GOT3 (cell line): ENCODE measurements at regions not wholly inside any gene's neighbourhood (a gene's known extent, or its start where the extent isn't known, plus 50 kb on each side); places are given as distances from the start of the nearest gene placed in this dataset.
"Not testable (repeated sequence)": the region's sequence is repeated elsewhere in the genome, so short reads cannot be mapped to it uniquely, and the experiment has no call there.

Experiments
- DNase-seq: peaks from one replicate; lab custom pipeline; 2025; ENCODE audit warnings: mixed read lengths; lab: John Stamatoyannopoulos, UW

DNA sequence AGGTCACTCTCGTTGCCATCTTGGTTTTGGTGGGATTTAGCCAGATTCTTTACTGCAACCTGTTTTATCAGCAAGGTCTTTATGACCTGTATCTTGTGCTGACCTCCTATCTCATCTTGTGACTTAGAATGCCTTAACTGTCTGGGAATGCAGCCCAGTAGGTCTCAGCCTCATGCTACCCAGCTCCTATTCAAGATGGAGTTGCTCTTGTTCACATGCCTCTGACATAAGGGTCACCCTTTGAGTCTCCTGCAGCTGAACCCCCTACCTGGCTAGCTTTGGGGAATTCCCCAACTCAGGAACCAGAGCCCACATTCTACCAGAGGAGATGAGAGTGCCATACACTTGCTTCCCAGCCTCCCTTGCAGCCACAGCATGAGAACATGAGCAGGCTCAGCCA, 123.0 kb upstream of the ARHGEF3 start:
- not testable (repeated sequence) for DNase-seq

DNA sequence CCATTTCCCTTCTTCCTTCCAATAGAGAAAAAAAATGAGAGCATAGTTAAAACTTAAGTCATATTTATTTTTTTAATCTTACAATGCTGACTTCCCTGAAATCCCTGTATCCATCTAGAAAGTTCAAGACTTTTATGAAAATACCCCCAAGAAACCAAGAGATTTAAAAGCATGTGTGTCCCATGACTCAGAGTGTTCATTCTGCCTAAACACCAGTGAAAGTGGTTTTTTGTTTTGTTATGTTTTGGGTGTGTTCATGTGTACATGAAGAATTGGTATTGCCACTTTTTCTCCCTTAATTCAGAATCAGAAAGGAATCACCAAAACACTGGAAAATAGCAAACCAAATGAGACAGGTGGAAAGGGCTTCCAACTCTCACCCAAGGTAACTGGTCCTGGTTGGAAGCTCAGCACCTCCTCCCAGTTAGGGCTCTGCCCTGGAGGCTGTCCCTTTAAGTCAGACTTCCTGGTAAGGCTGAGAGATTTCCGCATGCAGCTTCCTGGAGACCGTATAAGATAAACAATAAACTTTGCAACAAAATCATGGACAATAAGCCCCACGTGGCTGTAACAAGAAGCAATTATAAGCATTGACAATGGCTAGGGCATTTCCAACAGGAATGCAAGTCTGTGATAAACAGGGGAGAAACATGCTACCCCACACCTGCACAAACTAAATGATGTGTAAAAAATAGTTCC, 121.9 kb upstream of the ARHGEF3 start:
- DNase-seq, result no peak

DNA sequence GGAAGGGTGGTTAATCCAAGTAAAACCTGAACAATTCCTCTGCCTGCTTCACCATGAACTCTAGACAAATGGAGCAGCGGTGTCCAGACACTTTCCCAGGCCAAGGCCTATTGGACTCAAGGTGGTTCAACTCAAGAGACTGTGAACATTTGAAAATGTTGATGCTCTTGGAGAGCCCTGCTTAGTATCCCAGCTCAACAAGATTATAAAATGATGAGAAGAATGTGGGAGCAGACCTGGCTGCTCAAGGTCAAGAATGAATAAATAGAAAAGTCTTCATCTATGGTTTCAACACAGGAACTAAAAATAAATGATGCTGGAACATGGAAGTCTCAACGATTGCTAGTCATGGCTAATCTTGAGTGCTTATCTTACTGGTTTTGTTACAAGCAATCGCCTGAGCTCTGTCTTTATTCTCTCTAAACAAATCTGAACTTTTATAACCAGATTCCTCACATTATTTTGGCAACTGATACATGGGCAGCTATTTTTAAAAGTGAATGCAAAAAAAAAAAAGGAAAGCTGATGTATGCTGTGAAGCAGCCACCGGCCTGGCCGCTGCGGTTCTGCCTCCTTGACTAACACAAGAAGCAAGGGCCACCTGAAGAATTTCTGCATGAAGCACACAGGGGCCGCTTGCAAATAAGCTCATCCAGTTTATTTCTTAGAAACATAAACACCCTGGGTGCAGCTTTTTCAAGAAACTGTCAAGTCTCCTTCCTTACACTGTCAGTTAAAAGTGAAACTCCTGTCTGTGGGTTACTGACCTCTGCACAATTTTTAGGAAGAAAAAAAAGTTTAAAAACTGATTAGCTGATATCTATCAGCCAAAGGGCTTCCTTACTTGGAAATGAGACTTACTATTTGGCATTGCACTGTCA, 120.1 kb upstream of the ARHGEF3 start:
- DNase-seq, result no peak

DNA sequence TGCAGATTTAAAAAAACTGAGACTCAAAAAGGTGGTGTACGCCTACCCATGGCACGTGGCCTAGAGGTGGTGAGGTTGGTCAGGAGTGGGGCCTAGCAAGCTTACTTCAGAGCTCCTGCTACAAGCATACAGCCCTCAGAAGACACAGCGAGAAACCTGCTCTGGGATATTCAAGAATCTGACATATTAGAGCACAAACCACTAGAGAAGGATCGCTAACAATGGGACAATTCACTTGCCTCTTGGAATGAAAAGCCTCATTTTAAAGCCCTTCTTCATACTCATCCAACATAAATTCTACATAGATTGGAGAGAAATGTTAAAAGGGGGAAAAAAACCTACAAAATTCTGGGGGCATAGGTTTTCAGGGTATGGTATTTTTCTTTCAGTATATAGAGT, 118.0 kb upstream of the ARHGEF3 start:
- no peak for DNase-seq

DNA sequence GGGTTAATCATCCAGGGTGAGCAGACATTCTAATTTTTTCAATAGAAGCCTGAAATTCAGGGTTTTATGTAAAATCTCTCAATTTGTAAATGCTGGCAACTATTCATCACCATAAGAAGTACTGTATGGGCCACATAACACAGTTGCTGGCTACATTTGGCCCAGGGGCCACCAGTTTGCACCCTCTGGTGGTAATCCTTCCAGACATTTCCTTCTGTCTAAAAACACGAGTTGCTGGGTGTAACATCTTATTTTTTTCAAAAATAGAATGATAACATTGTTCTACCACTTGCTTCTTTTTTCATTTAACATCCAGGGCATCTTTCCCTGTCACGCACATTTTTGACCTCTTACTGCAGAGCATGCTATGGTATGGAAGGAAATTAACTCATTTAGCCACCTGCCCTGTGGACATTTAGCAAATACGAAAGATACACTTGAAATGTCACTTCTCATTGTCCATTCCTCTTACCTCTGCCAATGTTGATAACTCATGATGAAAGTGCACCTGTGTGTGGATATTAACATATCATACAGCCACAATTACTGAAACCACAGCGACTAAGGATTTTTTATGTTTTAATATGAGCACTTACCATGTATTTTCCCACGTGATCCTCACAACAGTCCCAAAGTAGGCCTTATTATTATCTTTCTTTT, 117.5 kb upstream of the ARHGEF3 start:
- DNase-seq, result no peak

DNA sequence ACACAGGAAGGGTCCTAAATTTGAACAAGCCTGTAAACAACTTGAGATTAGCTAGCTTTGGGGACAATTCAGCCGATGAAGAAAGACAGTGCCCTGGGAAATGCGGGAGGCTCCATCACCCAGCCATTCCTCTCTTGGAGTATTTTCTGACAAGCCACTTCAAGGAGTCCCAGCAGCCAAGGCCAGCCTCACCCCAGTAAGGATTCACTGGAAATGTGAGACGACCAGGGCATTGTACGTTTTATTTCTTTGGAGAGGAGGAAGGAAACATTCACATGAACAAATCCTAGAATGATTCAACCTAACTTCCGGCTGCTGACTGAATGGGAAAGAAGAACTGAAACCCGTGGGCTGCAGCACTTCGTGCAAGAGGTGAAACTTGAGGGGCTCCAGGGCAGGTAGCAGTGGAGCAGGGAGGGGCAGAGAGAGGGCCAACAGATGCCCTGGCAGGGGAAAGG, 116.4 kb upstream of the ARHGEF3 start:
- no peak for DNase-seq

DNA sequence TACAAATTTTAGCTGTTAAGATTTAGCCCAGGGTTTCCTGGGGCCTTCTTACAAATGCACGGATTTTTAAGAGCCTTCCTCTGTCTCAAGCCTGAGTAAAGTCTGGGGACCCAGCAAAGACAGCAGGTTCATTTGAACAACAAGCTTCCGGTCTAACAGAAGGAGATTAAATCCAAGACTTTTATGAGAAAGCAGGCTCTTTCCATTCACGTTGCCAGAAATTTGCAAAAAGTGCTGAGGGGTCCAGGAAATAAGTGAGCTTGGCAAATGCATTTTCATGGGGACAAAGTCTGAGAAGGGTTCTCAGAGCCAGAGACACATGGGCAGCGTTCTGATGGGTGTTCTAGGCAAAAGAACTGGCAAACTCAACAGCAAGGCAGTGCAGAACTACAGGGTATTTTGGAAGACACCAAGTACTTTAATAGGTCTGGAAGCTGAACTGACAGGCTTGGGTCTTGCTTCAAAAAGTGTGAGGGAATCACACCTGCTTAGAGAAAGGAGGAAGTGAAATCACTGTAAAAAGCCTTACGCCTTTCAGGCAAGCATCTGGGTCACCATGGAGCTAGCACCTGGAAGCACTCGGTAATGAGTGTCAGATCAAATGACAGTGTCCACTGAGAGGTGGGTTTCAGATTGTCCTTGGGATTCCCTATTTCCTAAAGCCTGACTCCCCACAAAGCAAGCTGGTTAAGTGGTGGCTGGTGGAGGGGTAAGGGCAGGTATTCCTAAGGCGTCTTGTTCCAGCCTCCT, 115.8 kb upstream of the ARHGEF3 start:
- no peak for DNase-seq

DNA sequence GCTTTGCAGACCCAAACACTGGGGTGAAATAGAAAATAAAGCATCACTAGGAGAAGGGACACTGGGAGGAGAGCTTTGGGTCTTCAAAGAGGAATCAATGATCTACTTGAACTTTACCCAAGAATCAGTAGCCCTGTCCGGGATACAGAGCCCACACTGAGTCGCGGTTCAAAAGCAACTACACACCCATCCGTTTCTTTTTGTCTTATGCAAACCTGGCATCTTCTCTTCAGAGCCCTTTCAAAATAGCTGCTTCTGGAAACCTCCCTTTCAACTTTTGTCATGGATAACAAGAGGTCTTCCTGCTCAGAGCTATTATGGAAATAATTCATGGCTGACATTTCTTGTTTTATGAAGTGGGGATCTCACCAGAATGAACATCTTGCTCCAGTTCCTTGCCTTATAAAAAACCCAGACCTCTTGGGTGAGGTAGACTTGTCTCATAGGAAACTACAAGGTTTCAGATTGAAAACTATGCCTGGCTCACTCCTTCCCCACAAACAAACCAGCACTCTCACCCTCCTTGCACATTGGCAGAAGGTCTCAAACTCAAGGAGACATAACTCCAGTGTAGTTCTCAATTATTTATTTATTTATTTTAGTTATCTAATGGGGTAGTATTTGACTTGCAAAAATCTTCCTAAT, 115.1 kb upstream of the ARHGEF3 start:
- no peak for DNase-seq

DNA sequence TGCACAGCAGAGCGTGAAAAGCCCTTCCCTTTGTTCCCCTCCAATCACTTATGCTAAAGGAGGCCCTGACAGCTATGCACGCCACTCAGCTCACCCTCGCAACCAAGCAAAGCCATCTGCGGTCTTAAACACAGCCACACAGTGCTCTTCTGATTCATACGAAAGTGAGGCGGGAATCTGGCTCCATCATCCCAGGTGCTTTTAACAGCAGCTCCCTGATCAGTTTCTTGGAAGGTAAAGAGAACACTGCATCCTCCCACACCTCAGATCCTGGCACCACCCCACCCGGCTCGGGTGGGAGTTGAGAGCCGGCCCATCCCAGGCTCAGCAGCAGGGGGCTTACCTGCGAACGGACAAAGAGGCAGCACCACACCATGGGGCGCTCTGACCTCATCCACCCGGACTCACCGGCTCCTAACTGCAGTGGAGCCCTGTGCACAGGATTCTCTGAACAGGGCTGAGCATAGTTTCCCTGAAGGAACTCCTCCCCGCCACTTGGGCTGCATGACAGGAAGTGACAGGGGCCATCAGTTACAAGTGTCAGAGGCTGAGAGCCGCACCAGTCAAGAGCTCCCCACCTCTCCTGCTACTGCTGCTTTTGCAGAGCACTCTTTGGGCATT, 114.3 kb upstream of the ARHGEF3 start:
- DNase-seq, result no peak

DNA sequence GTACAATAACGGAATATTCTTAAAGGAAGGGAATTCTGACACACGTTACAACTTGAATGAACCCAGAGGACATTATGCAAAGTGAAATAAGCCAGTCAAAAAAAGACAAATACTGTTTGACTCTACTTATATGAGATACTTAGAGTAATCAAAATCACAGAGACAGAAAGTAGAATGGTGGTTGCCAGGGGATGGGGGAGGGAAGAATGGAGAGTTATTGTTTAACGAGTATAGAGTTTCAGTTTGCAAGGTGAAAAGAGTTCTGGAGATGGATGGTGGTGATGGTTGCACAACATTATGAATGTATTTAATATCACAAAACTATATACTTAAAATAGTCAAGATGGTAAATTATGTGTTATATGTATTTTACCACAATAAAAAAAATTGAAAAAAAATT, 112.9 kb upstream of the ARHGEF3 start:
- DNase-seq, result no peak

DNA sequence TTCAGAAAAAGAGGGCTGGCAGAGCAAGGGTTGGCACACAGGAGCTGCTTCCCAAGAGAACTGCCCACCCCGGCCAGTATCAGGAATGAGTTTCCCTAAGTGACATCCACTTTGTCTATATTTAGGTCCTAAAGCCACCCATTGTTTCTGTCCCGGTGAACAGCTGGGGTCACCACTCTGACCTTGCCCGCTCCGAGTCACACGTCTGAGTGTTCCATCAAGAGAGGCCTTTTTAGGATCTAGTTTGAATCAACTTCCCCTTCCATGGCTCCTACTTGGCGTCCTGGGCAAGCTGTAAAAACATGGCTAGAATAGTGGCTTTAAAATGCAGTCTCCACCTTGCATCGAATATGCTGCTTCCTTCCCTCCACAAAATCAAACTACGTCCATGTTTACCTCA, 109.6 kb upstream of the ARHGEF3 start:
- DNase-seq, result no peak

DNA sequence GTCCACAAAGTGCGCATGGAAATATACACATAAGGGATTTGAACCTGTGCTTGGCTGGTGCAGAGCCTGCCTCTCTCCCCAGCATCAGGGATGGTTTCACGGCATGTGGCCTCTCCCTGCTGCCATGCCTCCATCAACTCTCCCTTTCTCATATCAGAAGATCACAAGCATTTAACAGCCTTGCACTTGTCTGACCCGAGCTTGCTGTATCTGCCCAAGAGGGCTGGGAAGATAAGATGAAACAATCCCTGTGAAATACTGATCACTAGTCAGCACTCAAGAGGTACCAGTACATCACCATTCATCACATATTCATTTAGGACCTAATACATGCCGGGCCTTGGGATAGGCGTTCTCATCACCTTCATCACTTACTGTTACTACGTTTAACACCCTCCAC, 107.6 kb upstream of the ARHGEF3 start:
- DNase-seq, result no peak

DNA sequence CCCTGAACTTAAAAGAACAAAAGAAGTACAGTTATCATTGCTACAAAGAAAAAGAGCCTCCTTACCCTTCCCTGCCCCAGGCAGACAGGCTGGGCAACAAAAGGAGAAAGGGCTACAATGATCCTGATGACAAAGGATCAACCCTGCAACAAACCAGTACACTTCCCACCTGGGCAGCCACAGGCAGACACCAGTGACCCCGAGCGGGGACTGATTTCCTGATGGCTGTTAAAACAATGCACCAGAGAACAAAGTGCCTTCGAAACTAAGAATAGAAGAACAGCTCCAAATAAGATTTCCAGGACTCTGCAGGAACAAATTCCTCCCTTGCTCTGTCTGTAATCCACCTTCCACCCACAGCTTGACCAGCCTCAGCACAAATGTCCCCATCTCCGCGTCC, 106.3 kb upstream of the ARHGEF3 start:
- DNase-seq, result no peak

DNA sequence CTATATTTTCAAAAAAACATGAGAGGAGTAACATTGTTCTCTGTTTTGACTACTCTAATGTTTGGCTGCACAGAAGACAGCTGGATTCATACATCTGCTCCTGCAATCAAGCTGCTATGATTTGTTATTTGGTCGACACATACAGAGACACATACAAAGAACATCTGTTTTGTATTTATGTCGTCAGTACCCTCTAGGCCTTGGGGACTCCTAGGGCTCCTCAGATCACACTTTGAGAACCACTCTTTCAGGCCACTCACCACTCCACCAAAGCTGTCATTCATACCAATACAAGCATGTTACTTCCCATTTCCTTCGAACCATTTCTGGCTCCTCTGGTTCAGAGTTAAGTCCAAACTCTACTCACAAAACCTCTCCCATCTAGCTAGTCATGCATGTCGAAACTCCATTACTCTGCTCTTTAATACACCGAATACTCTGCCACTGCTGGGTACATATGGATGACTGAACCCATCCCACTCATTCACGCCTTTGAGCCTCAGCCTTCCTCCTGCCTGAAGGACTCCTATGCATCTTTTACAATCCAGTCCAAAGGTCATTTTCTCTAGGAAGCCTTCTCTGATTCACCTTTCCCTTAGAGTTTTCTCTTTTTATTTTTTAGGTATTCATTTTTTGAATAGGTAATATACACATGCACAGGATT, 102.9 kb upstream of the ARHGEF3 start:
- no peak for DNase-seq

DNA sequence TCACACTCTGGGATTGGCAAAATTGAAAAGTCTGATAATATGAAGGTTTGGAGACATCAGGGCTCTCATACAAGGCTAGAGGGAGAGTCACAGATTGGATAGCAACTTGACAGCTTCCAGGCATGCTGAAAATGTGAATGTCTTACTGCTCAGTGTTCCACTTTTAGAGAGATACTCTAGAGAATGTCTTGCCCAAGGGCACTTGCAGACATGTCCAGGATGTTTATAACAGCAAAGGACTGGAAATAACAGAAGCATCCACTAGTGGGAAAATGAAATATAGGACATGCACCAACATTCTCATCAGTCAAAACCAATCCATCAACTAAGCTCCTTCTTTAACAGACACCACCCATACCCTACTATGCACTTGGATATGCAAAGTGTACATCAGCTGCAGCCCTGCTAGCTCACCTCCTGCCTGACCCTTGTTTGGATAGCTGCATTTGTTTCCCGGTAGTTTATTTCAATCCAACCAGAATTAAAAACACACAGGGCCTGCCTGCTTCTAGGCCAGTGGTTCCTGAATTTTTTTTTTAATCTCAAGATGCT, 101.6 kb upstream of the ARHGEF3 start:
- no peak for DNase-seq

DNA sequence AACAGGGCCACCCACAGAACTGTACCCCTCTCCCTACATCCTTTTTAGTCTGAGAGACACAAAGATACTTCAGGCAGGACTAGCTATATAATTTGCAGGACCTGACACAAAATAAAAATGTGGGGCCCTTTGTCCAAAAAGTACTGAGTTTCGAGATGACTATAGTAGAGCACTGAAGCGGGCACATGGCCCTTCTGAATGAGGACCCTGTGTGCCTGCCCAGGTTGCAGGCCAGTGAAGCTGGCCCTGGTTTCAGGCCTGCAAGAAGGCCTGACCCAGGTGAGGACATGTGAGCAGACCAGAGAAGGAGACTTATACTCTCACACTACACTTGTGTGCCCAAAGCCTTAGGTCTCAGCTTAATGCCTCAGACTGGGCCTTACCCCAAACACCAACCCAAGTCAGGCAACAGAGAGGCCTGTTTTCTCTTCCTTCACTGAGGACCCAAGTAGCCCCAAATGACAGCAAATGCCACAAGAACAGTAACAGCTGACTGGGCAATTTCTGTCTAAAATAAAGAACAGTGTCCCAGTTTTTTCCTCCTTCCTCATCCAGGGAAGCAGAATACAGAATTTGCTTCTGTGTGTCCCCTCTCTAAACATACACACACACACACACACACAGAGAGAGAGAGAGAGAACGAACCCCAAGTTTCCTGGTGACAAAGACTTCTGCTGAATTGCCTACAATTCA, 100.9 kb upstream of the ARHGEF3 start:
- DNase-seq, result no peak

DNA sequence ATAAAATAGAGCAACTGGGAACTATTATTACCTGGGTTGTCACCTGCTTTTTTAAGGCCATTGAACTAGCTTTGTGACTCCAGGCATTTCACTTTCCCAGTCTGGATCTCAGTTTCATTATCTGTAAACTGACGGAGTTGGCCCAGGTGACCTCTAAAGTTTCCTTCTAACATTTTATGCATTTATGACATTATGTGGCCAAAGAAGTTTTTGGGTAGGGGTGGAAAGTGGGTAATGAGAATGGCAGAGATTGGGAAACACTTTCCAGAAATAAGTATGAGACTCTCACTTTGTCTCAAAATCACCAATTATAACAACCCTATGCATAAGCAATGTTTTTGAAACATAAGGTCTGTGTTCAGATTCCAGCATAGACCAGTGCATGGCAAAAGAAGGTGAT, 99.1 kb upstream of the ARHGEF3 start:
- DNase-seq, result no peak

DNA sequence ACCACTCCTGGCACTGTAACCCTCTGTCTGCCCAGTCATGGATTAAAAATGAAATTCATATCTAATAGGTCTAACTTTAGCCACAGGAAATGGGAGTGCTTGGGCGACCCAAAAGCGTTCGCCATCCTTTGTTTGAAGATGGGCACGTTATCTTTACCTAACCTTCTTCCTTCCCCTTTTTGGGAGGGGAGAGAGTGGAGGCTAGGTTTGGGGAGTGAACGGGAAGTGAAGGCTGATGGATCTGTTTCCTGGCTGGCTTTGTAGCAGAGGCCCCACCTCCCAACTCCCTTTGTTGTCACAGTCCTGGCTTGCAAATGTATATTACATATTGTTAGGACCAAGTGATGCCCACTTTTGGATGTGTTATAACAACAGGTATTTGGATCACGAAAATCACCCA, 98.1 kb upstream of the ARHGEF3 start:
- no peak for DNase-seq

DNA sequence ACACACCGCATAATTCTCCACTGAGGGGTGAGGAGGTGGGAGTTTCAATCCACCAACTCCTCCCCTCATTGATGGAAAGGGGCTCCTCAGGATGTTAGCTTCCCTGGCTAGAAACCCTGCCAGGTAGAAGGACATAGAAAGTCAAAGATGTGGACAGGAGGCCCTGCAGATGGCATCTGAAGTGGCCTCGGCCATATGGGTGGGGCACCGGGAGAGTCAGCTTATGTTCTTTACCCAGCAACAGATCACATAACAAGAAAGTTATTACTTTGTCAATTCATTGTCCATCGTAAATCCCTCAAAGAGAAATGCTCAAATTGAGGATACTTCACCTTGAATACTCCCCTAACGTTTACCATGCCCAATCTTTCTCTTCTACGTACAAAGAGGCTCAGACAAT, 97.3 kb upstream of the ARHGEF3 start:
- DNase-seq, result no peak

DNA sequence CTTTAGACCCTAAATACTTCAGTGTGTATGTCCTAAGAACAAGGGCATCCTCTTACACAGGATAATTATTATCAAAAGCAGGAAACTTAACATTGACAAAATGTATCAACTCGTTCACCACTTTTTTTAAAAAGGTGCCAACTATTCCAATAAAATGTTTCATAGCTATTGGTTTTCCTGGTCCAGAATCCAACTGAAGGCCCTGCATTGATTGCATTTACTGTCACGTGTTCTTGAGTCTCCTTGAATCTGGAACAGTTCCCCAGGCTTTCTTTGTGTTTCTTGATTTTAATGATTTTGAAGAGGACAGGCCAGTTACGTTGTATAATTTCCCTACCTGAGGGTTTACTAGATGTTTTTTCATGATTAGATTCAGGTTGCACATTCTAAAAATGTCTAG, 94.6 kb upstream of the ARHGEF3 start:
- DNase-seq, result no peak
